WTC11 (cell line): ENCODE measurements at regions not wholly inside any gene's neighbourhood (a gene's known extent, or its start where the extent isn't known, plus 50 kb on each side); places are given as distances from the start of the nearest gene placed in this dataset.

Source experiments
- ATAC-seq: fragments of 200-7000 bp; cut with Tn5 transposase; 2 replicates; pipeline ENCODE4 v1.10.0; 2021; ENCODE audit warnings: mild to moderate bottlenecking, moderate library complexity
- CTCF ChIA-PET: fragments of 300-600 bp; sonication (Branson Sonifier 250); formaldehyde crosslinking; loops from one replicate; lab custom pipeline; 2021; ENCODE audit warnings: antibody characterized with exemption; lab: Charles Lee
- POLR2A ChIA-PET: fragments of 350-600 bp; sonication (Branson Sonifier 250); formaldehyde crosslinking; loops from one replicate; lab custom pipeline; 2021; ENCODE audit warnings: antibody characterized with exemption; lab: Charles Lee
- DNase-seq: peaks from one replicate; pipeline ENCODE4 v3.0.0; 2021; ENCODE audit warnings: low spot score
- H3K27ac Mint-ChIP-seq: 2 replicates; pipeline ENCODE4 v1.8.0; 2021; ENCODE audit warnings: mixed read lengths
- H3K27me3 Mint-ChIP-seq: 2 replicates; pipeline ENCODE4 v1.8.0; 2021; ENCODE audit warnings: low read depth, mild to moderate bottlenecking, moderate library complexity, mixed read lengths
- H3K36me3 Mint-ChIP-seq: 2 replicates; pipeline ENCODE4 v1.8.0; 2021; ENCODE audit warnings: mixed read lengths
- H3K4me1 Mint-ChIP-seq: 2 replicates; pipeline ENCODE4 v1.8.0; 2022; ENCODE audit warnings: mixed read lengths
- H3K4me3 Mint-ChIP-seq: 2 replicates; pipeline ENCODE4 v1.8.0; 2021; ENCODE audit warnings: mild to moderate bottlenecking, moderate library complexity, mixed read lengths
- H3K9me3 Mint-ChIP-seq: 2 replicates; pipeline ENCODE4 v1.8.0; 2021; ENCODE audit warnings: mixed read lengths
- AFF4 ChIP-seq: sonication (generic); formaldehyde crosslinking; IDR thresholded peaks from 2 replicates; pipeline ENCODE4 v1.8.1; 2023; ENCODE audit warnings: mild to moderate bottlenecking, missing genetic modification reagents, borderline replicate concordance
- ARID4B ChIP-seq: sonication (generic); formaldehyde crosslinking; IDR thresholded peaks from 2 replicates; pipeline ENCODE4 v1.8.0; 2023; ENCODE audit warnings: missing genetic modification reagents, mild to moderate bottlenecking, borderline replicate concordance
- CBFB ChIP-seq: sonication (generic); formaldehyde crosslinking; IDR thresholded peaks from 2 replicates; pipeline ENCODE4 v1.8.1; 2022; ENCODE audit warnings: mild to moderate bottlenecking, low read depth, missing genetic modification reagents
- CDX4 ChIP-seq: fragments of 250-450 bp; sonication (Bioruptor Pico); IDR thresholded peaks from 2 replicates; pipeline ENCODE4 v1.9.0; 2021; ENCODE audit warnings: moderate library complexity, mild to moderate bottlenecking, inconsistent platforms, borderline replicate concordance
- E2F5 ChIP-seq: sonication (generic); formaldehyde crosslinking; IDR thresholded peaks from 2 replicates; pipeline ENCODE4 v1.8.1; 2022; ENCODE audit warnings: mild to moderate bottlenecking, moderate library complexity, missing genetic modification reagents
- FOXJ3 ChIP-seq: sonication (generic); formaldehyde crosslinking; IDR thresholded peaks from 2 replicates; pipeline ENCODE4 v1.9.0; 2021; ENCODE audit warnings: missing genetic modification reagents, mild to moderate bottlenecking, borderline replicate concordance
- GTF2I ChIP-seq: fragments of 250-450 bp; sonication (Bioruptor Pico); conservative IDR thresholded peaks from 2 replicates; pipeline ENCODE4 v1.4.0; 2021; ENCODE audit warnings: mild to moderate bottlenecking
- KAT7 ChIP-seq: sonication (generic); formaldehyde crosslinking; IDR thresholded peaks from 2 replicates; pipeline ENCODE4 v1.8.1; 2023; ENCODE audit warnings: missing genetic modification reagents, mild to moderate bottlenecking, borderline replicate concordance
- NR1H2 ChIP-seq: sonication (generic); formaldehyde crosslinking; IDR thresholded peaks from 2 replicates; pipeline ENCODE4 v1.9.0; 2021; ENCODE audit warnings: mild to moderate bottlenecking, moderate library complexity, missing genetic modification reagents
- SMAD4 ChIP-seq: sonication (generic); formaldehyde crosslinking; IDR thresholded peaks from 2 replicates; pipeline ENCODE4 v1.8.0; 2022; ENCODE audit warnings: mild to moderate bottlenecking, missing genetic modification reagents
- TCF7 ChIP-seq: sonication (generic); formaldehyde crosslinking; IDR thresholded peaks from 2 replicates; pipeline ENCODE4 v1.8.0; 2022; ENCODE audit warnings: mild to moderate bottlenecking, low read depth, missing genetic modification reagents, moderate library complexity
- TEAD4 ChIP-seq: sonication (generic); formaldehyde crosslinking; IDR thresholded peaks from 2 replicates; pipeline ENCODE4 v1.8.0; 2022; ENCODE audit warnings: mild to moderate bottlenecking, missing genetic modification reagents
- TP53 ChIP-seq: sonication (generic); formaldehyde crosslinking; IDR thresholded peaks from 2 replicates; pipeline ENCODE4 v1.8.1; 2023; ENCODE audit warnings: mild to moderate bottlenecking, missing genetic modification reagents
- ZNF317 ChIP-seq: sonication (generic); formaldehyde crosslinking; IDR thresholded peaks from 2 replicates; pipeline ENCODE4 v1.8.1; 2023; ENCODE audit warnings: low read depth, mild to moderate bottlenecking, moderate library complexity, missing genetic modification reagents, borderline replicate concordance
- TF ChIP-seq, protein P1 (sequence below): sonication (generic); formaldehyde crosslinking; IDR thresholded peaks from 2 replicates; pipeline ENCODE4 v1.8.1; 2023; ENCODE audit warnings: mild to moderate bottlenecking, missing genetic modification reagents
- TF ChIP-seq, protein P2 (sequence below): fragments of 250-450 bp; sonication (Bioruptor Pico); IDR thresholded peaks from 2 replicates; pipeline ENCODE4 v1.9.0; 2021; ENCODE audit warnings: mild to moderate bottlenecking, borderline replicate concordance
- TF ChIP-seq, protein P3 (sequence below): fragments of 250-450 bp; sonication (Bioruptor Pico); IDR thresholded peaks from 2 replicates; pipeline ENCODE4 v1.9.0; 2021; ENCODE audit warnings: mild to moderate bottlenecking

DNA sequence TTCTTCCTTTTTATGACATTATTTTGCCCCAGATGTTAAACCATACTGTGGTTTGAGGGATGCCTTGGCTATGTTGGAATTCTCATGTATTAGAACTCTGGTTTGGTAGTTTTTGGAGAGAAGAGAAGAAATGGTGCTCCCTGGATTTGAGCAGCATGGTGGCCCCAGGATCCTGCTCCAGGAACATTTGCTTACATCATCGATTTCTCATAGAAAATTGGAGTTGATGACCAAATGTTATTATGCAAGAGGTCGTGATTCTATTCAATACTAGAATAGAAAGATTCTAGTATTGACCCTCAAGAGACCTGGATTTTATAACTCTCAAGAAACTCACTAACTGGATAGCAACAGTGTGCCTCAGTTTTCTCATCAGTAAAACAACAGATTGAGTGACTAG, 77.5 kb upstream of the GNAQ start:
- H3K36me3 Mint-ChIP-seq, result no peaks in the 10 kb centered on the region
- no peaks in the 10 kb centered on the region; the same call in 1 of the 2 replicates for H3K27me3 Mint-ChIP-seq
- DNase-seq (no peak), ATAC-seq (no peak)
- 0 out of 2 replicates have a peak, but pooled peaks cover 9% of the 10 kb centered on the region for H3K9me3 Mint-ChIP-seq
- CTCF ChIA-PET, result no interaction called here
- TF ChIP-seq FOXJ3, result no peak
- no peak for TF ChIP-seq TEAD4 (CRISPR knock-in tag)
- TF ChIP-seq SMAD4 (CRISPR knock-in tag), result no peak
- TF ChIP-seq TP53 (CRISPR knock-in tag), result no peak
- TF ChIP-seq, protein P1, sequence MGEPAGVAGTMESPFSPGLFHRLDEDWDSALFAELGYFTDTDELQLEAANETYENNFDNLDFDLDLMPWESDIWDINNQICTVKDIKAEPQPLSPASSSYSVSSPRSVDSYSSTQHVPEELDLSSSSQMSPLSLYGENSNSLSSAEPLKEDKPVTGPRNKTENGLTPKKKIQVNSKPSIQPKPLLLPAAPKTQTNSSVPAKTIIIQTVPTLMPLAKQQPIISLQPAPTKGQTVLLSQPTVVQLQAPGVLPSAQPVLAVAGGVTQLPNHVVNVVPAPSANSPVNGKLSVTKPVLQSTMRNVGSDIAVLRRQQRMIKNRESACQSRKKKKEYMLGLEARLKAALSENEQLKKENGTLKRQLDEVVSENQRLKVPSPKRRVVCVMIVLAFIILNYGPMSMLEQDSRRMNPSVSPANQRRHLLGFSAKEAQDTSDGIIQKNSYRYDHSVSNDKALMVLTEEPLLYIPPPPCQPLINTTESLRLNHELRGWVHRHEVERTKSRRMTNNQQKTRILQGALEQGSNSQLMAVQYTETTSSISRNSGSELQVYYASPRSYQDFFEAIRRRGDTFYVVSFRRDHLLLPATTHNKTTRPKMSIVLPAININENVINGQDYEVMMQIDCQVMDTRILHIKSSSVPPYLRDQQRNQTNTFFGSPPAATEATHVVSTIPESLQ, result no peak
- TF ChIP-seq CBFB (CRISPR knock-in tag), result no peak
- no peak for TF ChIP-seq KAT7 (CRISPR knock-in tag)
- no peak for TF ChIP-seq NR1H2 (CRISPR knock-in tag)
- no peak for TF ChIP-seq AFF4 (CRISPR knock-in tag)
- TF ChIP-seq, protein P2, sequence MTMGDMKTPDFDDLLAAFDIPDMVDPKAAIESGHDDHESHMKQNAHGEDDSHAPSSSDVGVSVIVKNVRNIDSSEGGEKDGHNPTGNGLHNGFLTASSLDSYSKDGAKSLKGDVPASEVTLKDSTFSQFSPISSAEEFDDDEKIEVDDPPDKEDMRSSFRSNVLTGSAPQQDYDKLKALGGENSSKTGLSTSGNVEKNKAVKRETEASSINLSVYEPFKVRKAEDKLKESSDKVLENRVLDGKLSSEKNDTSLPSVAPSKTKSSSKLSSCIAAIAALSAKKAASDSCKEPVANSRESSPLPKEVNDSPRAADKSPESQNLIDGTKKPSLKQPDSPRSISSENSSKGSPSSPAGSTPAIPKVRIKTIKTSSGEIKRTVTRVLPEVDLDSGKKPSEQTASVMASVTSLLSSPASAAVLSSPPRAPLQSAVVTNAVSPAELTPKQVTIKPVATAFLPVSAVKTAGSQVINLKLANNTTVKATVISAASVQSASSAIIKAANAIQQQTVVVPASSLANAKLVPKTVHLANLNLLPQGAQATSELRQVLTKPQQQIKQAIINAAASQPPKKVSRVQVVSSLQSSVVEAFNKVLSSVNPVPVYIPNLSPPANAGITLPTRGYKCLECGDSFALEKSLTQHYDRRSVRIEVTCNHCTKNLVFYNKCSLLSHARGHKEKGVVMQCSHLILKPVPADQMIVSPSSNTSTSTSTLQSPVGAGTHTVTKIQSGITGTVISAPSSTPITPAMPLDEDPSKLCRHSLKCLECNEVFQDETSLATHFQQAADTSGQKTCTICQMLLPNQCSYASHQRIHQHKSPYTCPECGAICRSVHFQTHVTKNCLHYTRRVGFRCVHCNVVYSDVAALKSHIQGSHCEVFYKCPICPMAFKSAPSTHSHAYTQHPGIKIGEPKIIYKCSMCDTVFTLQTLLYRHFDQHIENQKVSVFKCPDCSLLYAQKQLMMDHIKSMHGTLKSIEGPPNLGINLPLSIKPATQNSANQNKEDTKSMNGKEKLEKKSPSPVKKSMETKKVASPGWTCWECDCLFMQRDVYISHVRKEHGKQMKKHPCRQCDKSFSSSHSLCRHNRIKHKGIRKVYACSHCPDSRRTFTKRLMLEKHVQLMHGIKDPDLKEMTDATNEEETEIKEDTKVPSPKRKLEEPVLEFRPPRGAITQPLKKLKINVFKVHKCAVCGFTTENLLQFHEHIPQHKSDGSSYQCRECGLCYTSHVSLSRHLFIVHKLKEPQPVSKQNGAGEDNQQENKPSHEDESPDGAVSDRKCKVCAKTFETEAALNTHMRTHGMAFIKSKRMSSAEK (CRISPR knock-in tag), result no peak
- no peak for TF ChIP-seq CDX4 (CRISPR knock-in tag)
- TF ChIP-seq E2F5 (CRISPR knock-in tag), result no peak
- TF ChIP-seq ARID4B (CRISPR knock-in tag), result no peak
- TF ChIP-seq GTF2I (CRISPR knock-in tag), result no peak
- no peak for TF ChIP-seq TCF7 (CRISPR knock-in tag)
- TF ChIP-seq, protein P3, sequence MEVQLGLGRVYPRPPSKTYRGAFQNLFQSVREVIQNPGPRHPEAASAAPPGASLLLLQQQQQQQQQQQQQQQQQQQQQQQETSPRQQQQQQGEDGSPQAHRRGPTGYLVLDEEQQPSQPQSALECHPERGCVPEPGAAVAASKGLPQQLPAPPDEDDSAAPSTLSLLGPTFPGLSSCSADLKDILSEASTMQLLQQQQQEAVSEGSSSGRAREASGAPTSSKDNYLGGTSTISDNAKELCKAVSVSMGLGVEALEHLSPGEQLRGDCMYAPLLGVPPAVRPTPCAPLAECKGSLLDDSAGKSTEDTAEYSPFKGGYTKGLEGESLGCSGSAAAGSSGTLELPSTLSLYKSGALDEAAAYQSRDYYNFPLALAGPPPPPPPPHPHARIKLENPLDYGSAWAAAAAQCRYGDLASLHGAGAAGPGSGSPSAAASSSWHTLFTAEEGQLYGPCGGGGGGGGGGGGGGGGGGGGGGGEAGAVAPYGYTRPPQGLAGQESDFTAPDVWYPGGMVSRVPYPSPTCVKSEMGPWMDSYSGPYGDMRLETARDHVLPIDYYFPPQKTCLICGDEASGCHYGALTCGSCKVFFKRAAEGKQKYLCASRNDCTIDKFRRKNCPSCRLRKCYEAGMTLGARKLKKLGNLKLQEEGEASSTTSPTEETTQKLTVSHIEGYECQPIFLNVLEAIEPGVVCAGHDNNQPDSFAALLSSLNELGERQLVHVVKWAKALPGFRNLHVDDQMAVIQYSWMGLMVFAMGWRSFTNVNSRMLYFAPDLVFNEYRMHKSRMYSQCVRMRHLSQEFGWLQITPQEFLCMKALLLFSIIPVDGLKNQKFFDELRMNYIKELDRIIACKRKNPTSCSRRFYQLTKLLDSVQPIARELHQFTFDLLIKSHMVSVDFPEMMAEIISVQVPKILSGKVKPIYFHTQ (CRISPR knock-in tag), result no peak
- no peak for TF ChIP-seq ZNF317 (CRISPR knock-in tag)
- H3K27ac Mint-ChIP-seq, result no peak overlapping the region
- no peaks in the 10 kb centered on the region for H3K4me1 Mint-ChIP-seq
- H3K4me3 Mint-ChIP-seq, result no peak overlapping the region
- POLR2A ChIA-PET, result no interaction called here
